Astrocyte (in vitro differentiated cells and primary cell): ENCODE measurements at regions not wholly inside any gene's neighbourhood (a gene's known extent, or its start where the extent isn't known, plus 50 kb on each side); places are given as distances from the start of the nearest gene placed in this dataset.

Experiments
- CTCF ChIP-seq: IDR thresholded peaks from 2 replicates; pipeline ENCODE4 v1.5.1; 2011; ENCODE audit warnings: low read depth, mild to moderate bottlenecking, inconsistent platforms, low read length, moderate library complexity; ENCODE audit not compliant: insufficient read depth
- EZH2 ChIP-seq: IDR thresholded peaks from 2 replicates; pipeline ENCODE4 v1.6.1; 2012; ENCODE audit warnings: mild to moderate bottlenecking, low read length, inconsistent platforms; ENCODE audit not compliant: insufficient read depth

GRCh38 chr3:164200053-164200823, 878.1 kb downstream of the SI start:
- TF ChIP-seq CTCF, result no peak
- no peak for TF ChIP-seq EZH2
